H9 (cell line): ENCODE measurements at regions not wholly inside any gene's neighbourhood (a gene's known extent, or its start where the extent isn't known, plus 50 kb on each side); places are given as distances from the start of the nearest gene placed in this dataset.

Source experiments
- DNase-seq: peaks from one replicate; pipeline ENCODE4 v3.0.0-alpha.2; 2017
- H2AFZ ChIP-seq: one replicate; pipeline ENCODE4 v1.6.1; 2013; ENCODE audit warnings: mild to moderate bottlenecking, low read length, control low read depth, moderate library complexity
- H2AK5ac ChIP-seq: 2 replicates; pipeline ENCODE4 v1.6.1; 2013; ENCODE audit warnings: low read length, control low read depth, mixed read lengths; ENCODE audit not compliant: insufficient read length
- H2BK120ac ChIP-seq: one replicate; pipeline ENCODE4 v1.6.1; 2013; ENCODE audit warnings: low read depth, mild to moderate bottlenecking, low read length, control low read depth, inconsistent platforms; ENCODE audit not compliant: poor library complexity, severe bottlenecking
- H2BK12ac ChIP-seq: 2 replicates; pipeline ENCODE4 v1.6.1; 2013; ENCODE audit warnings: low read length, control low read depth, mixed read lengths, low read depth; ENCODE audit not compliant: insufficient read length
- H2BK15ac ChIP-seq: 2 replicates; pipeline ENCODE4 v1.6.1; 2013; ENCODE audit warnings: low read depth, low read length, control low read depth
- H2BK20ac ChIP-seq: one replicate; pipeline ENCODE4 v1.6.1; 2013; ENCODE audit warnings: low read depth, mild to moderate bottlenecking, low read length, control low read depth, inconsistent platforms; ENCODE audit not compliant: poor library complexity, severe bottlenecking
- H2BK5ac ChIP-seq: 2 replicates; pipeline ENCODE4 v1.6.1; 2013; ENCODE audit warnings: low read length, control low read depth, mixed read lengths; ENCODE audit not compliant: insufficient read length
- H3K14ac ChIP-seq: 2 replicates; pipeline ENCODE4 v1.6.1; 2013; ENCODE audit warnings: low read length, control low read depth; ENCODE audit not compliant: insufficient read depth
- H3K18ac ChIP-seq: 2 replicates; pipeline ENCODE4 v1.6.1; 2013; ENCODE audit warnings: low read depth, mild to moderate bottlenecking, mixed read lengths, low read length, control low read depth; ENCODE audit not compliant: insufficient read length
- H3K23ac ChIP-seq: 2 replicates; pipeline ENCODE4 v1.6.1; 2013; ENCODE audit warnings: low read length, control low read depth, mixed read lengths, low read depth; ENCODE audit not compliant: insufficient read length
- H3K23me2 ChIP-seq: 2 replicates; pipeline ENCODE4 v1.6.1; 2013; ENCODE audit warnings: low read depth, mild to moderate bottlenecking, mixed read lengths, low read length, control low read depth; ENCODE audit not compliant: insufficient read length, poor library complexity, severe bottlenecking
- H3K27ac ChIP-seq: 2 replicates; pipeline ENCODE4 v1.5.1; 2013; ENCODE audit warnings: low read length, control low read depth, mixed read lengths, low read depth; ENCODE audit not compliant: insufficient read length
- H3K27me3 ChIP-seq: 2 replicates; pipeline ENCODE4 v1.6.1; 2013; ENCODE audit warnings: low read length, control low read depth, inconsistent platforms; ENCODE audit not compliant: insufficient read depth
- H3K4ac ChIP-seq: 2 replicates; pipeline ENCODE4 v1.6.1; 2013; ENCODE audit warnings: low read depth, mild to moderate bottlenecking, control low read depth, inconsistent platforms, low read length, moderate library complexity
- H3K4me1 ChIP-seq: 2 replicates; pipeline ENCODE4 v1.6.1; 2013; ENCODE audit warnings: low read length, control low read depth, inconsistent platforms; ENCODE audit not compliant: insufficient read depth
- H3K4me2 ChIP-seq: 2 replicates; pipeline ENCODE4 v1.6.1; 2013; ENCODE audit warnings: low read length, control low read depth, mixed read lengths; ENCODE audit not compliant: insufficient read length, insufficient read depth
- H3K56ac ChIP-seq: 2 replicates; pipeline ENCODE4 v1.6.1; 2013; ENCODE audit warnings: low read depth, mild to moderate bottlenecking, mixed read lengths, low read length, control low read depth; ENCODE audit not compliant: insufficient read length
- H3K79me1 ChIP-seq: 2 replicates; pipeline ENCODE4 v1.6.1; 2013; ENCODE audit warnings: low read depth, mild to moderate bottlenecking, moderate library complexity, low read length, control low read depth, inconsistent platforms; ENCODE audit not compliant: insufficient read depth, poor library complexity, severe bottlenecking
- H3K79me2 ChIP-seq: 2 replicates; pipeline ENCODE4 v1.6.1; 2013; ENCODE audit warnings: low read length, control low read depth, inconsistent platforms; ENCODE audit not compliant: insufficient read depth
- H3K9ac ChIP-seq: 2 replicates; pipeline ENCODE4 v1.6.1; 2013; ENCODE audit warnings: low read length, control low read depth, mixed read lengths; ENCODE audit not compliant: insufficient read length; ENCODE audit errors: extremely low read depth
- H3K9me3 ChIP-seq: one replicate; pipeline ENCODE4 v1.6.1; 2013; ENCODE audit warnings: low read depth, low read length, inconsistent platforms; ENCODE audit not compliant: control insufficient read depth
- H3T11ph ChIP-seq: one replicate; pipeline ENCODE4 v1.6.1; 2013; ENCODE audit warnings: mild to moderate bottlenecking, low read length, control low read depth, inconsistent platforms
- H4K20me1 ChIP-seq: one replicate; pipeline ENCODE4 v1.6.1; 2013; ENCODE audit not compliant: control insufficient read depth, insufficient read length, insufficient read depth
- H4K5ac ChIP-seq: 2 replicates; pipeline ENCODE4 v1.6.1; 2013; ENCODE audit warnings: low read depth, mild to moderate bottlenecking, mixed read lengths, low read length, control low read depth; ENCODE audit not compliant: insufficient read length
- H4K8ac ChIP-seq: replicated peaks from 2 replicates; pipeline ENCODE4 v1.6.1; 2013; ENCODE audit warnings: low read length, control low read depth, mixed read lengths, low read depth; ENCODE audit not compliant: insufficient read length
- H4K91ac ChIP-seq: 2 replicates; pipeline ENCODE4 v1.6.1; 2013; ENCODE audit warnings: low read depth, mild to moderate bottlenecking, moderate library complexity, mixed read lengths, low read length, control low read depth; ENCODE audit not compliant: insufficient read length
- H3K27ac Mint-ChIP-seq, 3 experiments: 2 replicates in 2 of 3; 3 replicates in 1 of 3; pipeline ENCODE4 v1.8.0; 2020 to 2021; ENCODE audit warnings: mixed read lengths in 3 of 3, mild to moderate bottlenecking in 1 of 3, moderate library complexity in 1 of 3
- H3K27me3 Mint-ChIP-seq: 2 replicates; pipeline ENCODE4 v1.8.0; 2021; ENCODE audit warnings: low read depth, mild to moderate bottlenecking, moderate library complexity, mixed read lengths
- H3K36me3 Mint-ChIP-seq, 3 experiments: 2 replicates in 2 of 3; 3 replicates in 1 of 3; pipeline ENCODE4 v1.8.0; 2020 to 2021; ENCODE audit warnings: low read depth in 3 of 3, mixed read lengths in 3 of 3; ENCODE audit not compliant: insufficient read depth in 1 of 3
- H3K4me1 Mint-ChIP-seq, 2 experiments: 2 replicates each; pipeline ENCODE4 v1.8.0; 2020; ENCODE audit warnings: mixed read lengths in 2 of 2
- H3K4me3 Mint-ChIP-seq, 2 experiments: 2 replicates in 1 of 2; 3 replicates in 1 of 2; pipeline ENCODE4 v1.8.0; 2020 to 2021; ENCODE audit warnings: mild to moderate bottlenecking in 2 of 2, mixed read lengths in 2 of 2, moderate library complexity in 1 of 2
- H3K9me3 Mint-ChIP-seq, 2 experiments: 2 replicates in 1 of 2; 3 replicates in 1 of 2; pipeline ENCODE4 v1.8.0; 2020; ENCODE audit warnings: mild to moderate bottlenecking in 2 of 2, mixed read lengths in 2 of 2, moderate library complexity in 1 of 2
- CTCF ChIP-seq: fragments of 200-600 bp; sonication (generic); conservative IDR thresholded peaks from 3 replicates; pipeline ENCODE4 v1.8.0; 2021; ENCODE audit warnings: antibody characterized with exemption, mild to moderate bottlenecking
- WGBS: extraction: QIAGEN DNeasy Blood & Tissue Kit; methylation state at CpG from one replicate; pipeline ENCODE4 v1.1.7; 2013; ENCODE audit warnings: missing lambda C conversion rate, low lambda C conversion rate, mixed read lengths; ENCODE audit not compliant: insufficient read length; ENCODE audit errors: extremely low coverage; 5-methylcytosine and 5-hydroxymethylcytosine counted together

GRCh38 chr3:26292780-26293179 is 329.8 kb upstream of the LRRC3B start:
- DNase-seq, result no peak
- no peak for TF ChIP-seq CTCF
- Histone ChIP-seq H3K27me3 (no peaks in the 10 kb centered on the region), H3K23me2 (no peaks in the 10 kb centered on the region), H4K8ac (no peak overlapping the region), H3K4me1 (no peaks in the 10 kb centered on the region; the same call in 1 of the 2 replicates), H2BK15ac (no peak overlapping the region), H3T11ph (no peak overlapping the region), H2BK120ac (no peak overlapping the region), H3K23ac (no peak overlapping the region), H4K20me1 (no peaks in the 10 kb centered on the region), H3K79me2 (no peaks in the 10 kb centered on the region), H3K9me3 (no peaks in the 10 kb centered on the region), H4K5ac (no peak overlapping the region), H3K4ac (no peak overlapping the region), H3K56ac (no peak overlapping the region), H3K79me1 (no peaks in the 10 kb centered on the region), H3K4me2 (no peak overlapping the region), H2AFZ (no peak overlapping the region), H2BK5ac (no peak overlapping the region), H3K14ac (no peak overlapping the region), H4K91ac (no peak overlapping the region), H3K9ac (no peak overlapping the region), H2AK5ac (no peak overlapping the region), H3K18ac (no peak overlapping the region), H2BK12ac (no peak overlapping the region), H3K27ac (no peak overlapping the region), H2BK20ac (no peak overlapping the region)
- Mint-ChIP-seq H3K27ac (no peak overlapping the region), H3K27me3 (no peaks in the 10 kb centered on the region), H3K36me3 (peaks cover 0 to 3% (median 0%) of the 10 kb centered on the region in 3 experiments; a peak in 1 of 7 replicates), H3K4me3 (no peak overlapping the region), H3K4me1 (peaks cover 0 to 3% of the 10 kb centered on the region in 2 experiments; a peak in 1 of 4 replicates), H3K9me3 (peaks cover 2% of the 10 kb centered on the region in 2 experiments; a peak in 2 of 5 replicates)
- WGBS, result no CpG with 5 or more reads among the region's 1 CpG
